ENCODE measurements at regions not wholly inside any gene's neighbourhood (a gene's known extent, or its start where the extent isn't known, plus 50 kb on each side); places are given as distances from the start of the nearest gene placed in this dataset.

DNA sequence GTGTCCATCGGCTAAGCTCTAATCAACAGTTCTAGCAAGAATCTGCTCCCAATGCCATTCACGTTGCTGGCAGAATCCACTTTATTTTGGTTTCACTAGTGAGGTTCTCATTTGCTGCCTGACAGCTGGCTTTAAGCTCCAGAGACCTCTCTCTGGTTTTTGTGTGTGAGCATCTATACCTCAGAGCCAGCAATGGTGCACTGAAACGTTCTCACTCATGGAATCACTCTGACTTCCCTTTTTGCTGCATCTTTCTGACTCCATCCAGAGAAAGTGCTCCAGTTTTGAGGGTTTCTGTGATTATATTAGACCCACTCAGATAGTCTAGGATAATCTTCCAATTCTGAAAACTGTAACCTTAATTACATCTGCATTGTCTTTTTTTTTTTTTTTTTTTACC, 596.6 kb downstream of the RNF144A start:
- TF ChIP-seq, protein P1, sequence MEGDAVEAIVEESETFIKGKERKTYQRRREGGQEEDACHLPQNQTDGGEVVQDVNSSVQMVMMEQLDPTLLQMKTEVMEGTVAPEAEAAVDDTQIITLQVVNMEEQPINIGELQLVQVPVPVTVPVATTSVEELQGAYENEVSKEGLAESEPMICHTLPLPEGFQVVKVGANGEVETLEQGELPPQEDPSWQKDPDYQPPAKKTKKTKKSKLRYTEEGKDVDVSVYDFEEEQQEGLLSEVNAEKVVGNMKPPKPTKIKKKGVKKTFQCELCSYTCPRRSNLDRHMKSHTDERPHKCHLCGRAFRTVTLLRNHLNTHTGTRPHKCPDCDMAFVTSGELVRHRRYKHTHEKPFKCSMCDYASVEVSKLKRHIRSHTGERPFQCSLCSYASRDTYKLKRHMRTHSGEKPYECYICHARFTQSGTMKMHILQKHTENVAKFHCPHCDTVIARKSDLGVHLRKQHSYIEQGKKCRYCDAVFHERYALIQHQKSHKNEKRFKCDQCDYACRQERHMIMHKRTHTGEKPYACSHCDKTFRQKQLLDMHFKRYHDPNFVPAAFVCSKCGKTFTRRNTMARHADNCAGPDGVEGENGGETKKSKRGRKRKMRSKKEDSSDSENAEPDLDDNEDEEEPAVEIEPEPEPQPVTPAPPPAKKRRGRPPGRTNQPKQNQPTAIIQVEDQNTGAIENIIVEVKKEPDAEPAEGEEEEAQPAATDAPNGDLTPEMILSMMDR (IDR thresholded peaks at IDR 0.05), result no peak
- no peak for TF ChIP-seq POLR2A (IDR thresholded peaks at IDR 0.05)
- no peak for TF ChIP-seq EP300 (IDR thresholded peaks at IDR 0.05; ENCODE audit: low read depth)
